ENCODE measurements at regions not wholly inside any gene's neighbourhood (a gene's known extent, or its start where the extent isn't known, plus 50 kb on each side); places are given as distances from the start of the nearest gene placed in this dataset.

GRCh38 chr21:19684328-19684727, 1280.7 kb upstream of the TMPRSS15 start:
- Mint-ChIP-seq H3K36me3 (ENCODE audit: low read depth) (no peaks in the 10 kb centered on the region), H3K4me3 (no peak overlapping the region), H3K27me3 (no peaks in the 10 kb centered on the region), H3K4me1 (no peaks in the 10 kb centered on the region), H3K27ac (no peak overlapping the region), H3K9me3 (peaks cover 14% of the 10 kb centered on the region)
- POLR2A ChIA-PET: no interaction called here
- DNase-seq: no peak
- CTCF ChIA-PET: no interaction called here

- no peak for DNase-seq
- H3K36me3 Mint-ChIP-seq (ENCODE audit: low read depth): no peaks in the 10 kb centered on the region
- H3K9me3 Mint-ChIP-seq: peaks cover 8% of the 10 kb centered on the region
- H3K27me3 Mint-ChIP-seq: no peaks in the 10 kb centered on the region
- no peaks in the 10 kb centered on the region for H3K4me1 Mint-ChIP-seq
- no peak overlapping the region for H3K27ac Mint-ChIP-seq
- CTCF ChIA-PET: no interaction called here
- POLR2A ChIA-PET: no interaction called here
- H3K4me3 Mint-ChIP-seq: no peak overlapping the region
Observed at GRCh38 chr21:19692231-19692630, 1288.6 kb upstream of the TMPRSS15 start.

GRCh38 chr21:19695796-19696195, 1292.2 kb upstream of the TMPRSS15 start:
- CTCF ChIA-PET: no interaction called here
- no peaks in the 10 kb centered on the region for H3K4me1 Mint-ChIP-seq
- H3K27ac Mint-ChIP-seq: no peak overlapping the region
- DNase-seq: no peak
- POLR2A ChIA-PET: no interaction called here
- H3K27me3 Mint-ChIP-seq: no peaks in the 10 kb centered on the region
- no peaks in the 10 kb centered on the region for H3K36me3 Mint-ChIP-seq (ENCODE audit: low read depth)
- no peak overlapping the region for H3K4me3 Mint-ChIP-seq
- H3K9me3 Mint-ChIP-seq: peaks cover 15% of the 10 kb centered on the region

GRCh38 chr21:19700476-19700875, 1296.9 kb upstream of the TMPRSS15 start:
- no peak for DNase-seq
- Mint-ChIP-seq H3K36me3 (ENCODE audit: low read depth) (no peaks in the 10 kb centered on the region), H3K4me1 (no peaks in the 10 kb centered on the region), H3K27me3 (no peaks in the 10 kb centered on the region), H3K27ac (no peak overlapping the region), H3K9me3 (peaks cover 30% of the 10 kb centered on the region), H3K4me3 (no peak overlapping the region)
- ChIA-PET POLR2A (no interaction called here), CTCF (no interaction called here)

- Mint-ChIP-seq H3K27me3 (no peaks in the 10 kb centered on the region), H3K4me1 (no peaks in the 10 kb centered on the region), H3K9me3 (peaks cover 33% of the 10 kb centered on the region), H3K27ac (no peak overlapping the region), H3K36me3 (ENCODE audit: low read depth) (no peaks in the 10 kb centered on the region), H3K4me3 (no peak overlapping the region)
- no peak for DNase-seq
- POLR2A ChIA-PET: no interaction called here
- CTCF ChIA-PET: no interaction called here
Observed at GRCh38 chr21:19702726-19703125, 1295.5 kb upstream of the NCAM2 start.

GRCh38 chr21:19704832-19705231, 1293.4 kb upstream of the NCAM2 start:
- H3K36me3 Mint-ChIP-seq (ENCODE audit: low read depth): no peaks in the 10 kb centered on the region
- H3K27ac Mint-ChIP-seq: no peak overlapping the region
- POLR2A ChIA-PET: no interaction called here
- H3K27me3 Mint-ChIP-seq: no peaks in the 10 kb centered on the region
- H3K4me1 Mint-ChIP-seq: no peaks in the 10 kb centered on the region
- no peak overlapping the region for H3K4me3 Mint-ChIP-seq
- CTCF ChIA-PET: no interaction called here
- H3K9me3 Mint-ChIP-seq: peaks cover 31% of the 10 kb centered on the region
- DNase-seq: no peak

GRCh38 chr21:19712441-19712840, 1285.8 kb upstream of the NCAM2 start:
- no peak for DNase-seq
- peaks cover 13% of the 10 kb centered on the region for H3K9me3 Mint-ChIP-seq
- CTCF ChIA-PET: no interaction called here
- H3K4me3 Mint-ChIP-seq: no peak overlapping the region
- no peak overlapping the region for H3K27ac Mint-ChIP-seq
- no peaks in the 10 kb centered on the region for H3K27me3 Mint-ChIP-seq
- H3K36me3 Mint-ChIP-seq (ENCODE audit: low read depth): no peaks in the 10 kb centered on the region
- POLR2A ChIA-PET: no interaction called here
- no peaks in the 10 kb centered on the region for H3K4me1 Mint-ChIP-seq

- POLR2A ChIA-PET: no interaction called here
- no peaks in the 10 kb centered on the region for H3K36me3 Mint-ChIP-seq (ENCODE audit: low read depth)
- no peak overlapping the region for H3K4me3 Mint-ChIP-seq
- H3K9me3 Mint-ChIP-seq: peaks cover 13% of the 10 kb centered on the region
- no peaks in the 10 kb centered on the region for H3K27me3 Mint-ChIP-seq
- H3K4me1 Mint-ChIP-seq: no peaks in the 10 kb centered on the region
- no peak overlapping the region for H3K27ac Mint-ChIP-seq
- DNase-seq: no peak
- CTCF ChIA-PET: no interaction called here
Observed at GRCh38 chr21:19713313-19713712, 1284.9 kb upstream of the NCAM2 start.

GRCh38 chr21:19724081-19724480, 1274.1 kb upstream of the NCAM2 start:
- Mint-ChIP-seq H3K36me3 (ENCODE audit: low read depth) (no peaks in the 10 kb centered on the region), H3K4me3 (no peak overlapping the region), H3K4me1 (no peaks in the 10 kb centered on the region), H3K9me3 (peaks cover 5% of the 10 kb centered on the region), H3K27ac (no peak overlapping the region), H3K27me3 (no peaks in the 10 kb centered on the region)
- CTCF ChIA-PET: no interaction called here
- no peak for DNase-seq
- POLR2A ChIA-PET: no interaction called here

- ChIA-PET CTCF (no interaction called here), POLR2A (no interaction called here)
- H3K27me3 Mint-ChIP-seq: no peaks in the 10 kb centered on the region
- no peak for DNase-seq
- no peak overlapping the region for H3K4me3 Mint-ChIP-seq
- no peaks in the 10 kb centered on the region for H3K36me3 Mint-ChIP-seq (ENCODE audit: low read depth)
- H3K4me1 Mint-ChIP-seq: no peaks in the 10 kb centered on the region
- no peak overlapping the region for H3K27ac Mint-ChIP-seq
- H3K9me3 Mint-ChIP-seq: peaks cover 11% of the 10 kb centered on the region
Observed at GRCh38 chr21:19731251-19731650, 1267.0 kb upstream of the NCAM2 start.

- Mint-ChIP-seq H3K27ac (no peak overlapping the region), H3K27me3 (no peaks in the 10 kb centered on the region), H3K36me3 (ENCODE audit: low read depth) (no peaks in the 10 kb centered on the region), H3K9me3 (peaks cover 8% of the 10 kb centered on the region), H3K4me3 (no peak overlapping the region), H3K4me1 (no peaks in the 10 kb centered on the region)
- ChIA-PET CTCF (no interaction called here), POLR2A (no interaction called here)
- no peak for DNase-seq
Observed at GRCh38 chr21:19759836-19760235, 1238.4 kb upstream of the NCAM2 start.

GRCh38 chr21:19767546-19767945, 1230.7 kb upstream of the NCAM2 start:
- ChIA-PET CTCF (no interaction called here), POLR2A (no interaction called here)
- peaks cover 5% of the 10 kb centered on the region for H3K9me3 Mint-ChIP-seq
- H3K4me3 Mint-ChIP-seq: no peak overlapping the region
- no peak for DNase-seq
- no peaks in the 10 kb centered on the region for H3K4me1 Mint-ChIP-seq
- H3K36me3 Mint-ChIP-seq (ENCODE audit: low read depth): no peaks in the 10 kb centered on the region
- H3K27me3 Mint-ChIP-seq: no peaks in the 10 kb centered on the region
- H3K27ac Mint-ChIP-seq: no peak overlapping the region

GRCh38 chr21:19771881-19772280, 1226.3 kb upstream of the NCAM2 start:
- no peaks in the 10 kb centered on the region for H3K36me3 Mint-ChIP-seq (ENCODE audit: low read depth)
- no peak for DNase-seq
- no peak overlapping the region for H3K27ac Mint-ChIP-seq
- POLR2A ChIA-PET: no interaction called here
- CTCF ChIA-PET: no interaction called here
- no peak overlapping the region for H3K4me3 Mint-ChIP-seq
- H3K27me3 Mint-ChIP-seq: no peaks in the 10 kb centered on the region
- peaks cover 5% of the 10 kb centered on the region for H3K9me3 Mint-ChIP-seq
- H3K4me1 Mint-ChIP-seq: no peaks in the 10 kb centered on the region

- Mint-ChIP-seq H3K4me3 (no peak overlapping the region), H3K27me3 (no peaks in the 10 kb centered on the region), H3K36me3 (ENCODE audit: low read depth) (no peaks in the 10 kb centered on the region), H3K27ac (no peak overlapping the region), H3K9me3 (peaks cover 5% of the 10 kb centered on the region), H3K4me1 (no peaks in the 10 kb centered on the region)
- POLR2A ChIA-PET: no interaction called here
- CTCF ChIA-PET: no interaction called here
- no peak for DNase-seq
Observed at GRCh38 chr21:19776076-19776475, 1222.1 kb upstream of the NCAM2 start.

Measured in activated CD4-positive, alpha-beta T cell treated with anti-CD3 and anti-CD28 coated beads, Interleukin-2, amount 10 ng/mL, durations not matched to agents 7 days and 5 days (primary cell).